ENCODE measurements at regions not wholly inside any gene's neighbourhood (a gene's known extent, or its start where the extent isn't known, plus 50 kb on each side); places are given as distances from the start of the nearest gene placed in this dataset.

DNA sequence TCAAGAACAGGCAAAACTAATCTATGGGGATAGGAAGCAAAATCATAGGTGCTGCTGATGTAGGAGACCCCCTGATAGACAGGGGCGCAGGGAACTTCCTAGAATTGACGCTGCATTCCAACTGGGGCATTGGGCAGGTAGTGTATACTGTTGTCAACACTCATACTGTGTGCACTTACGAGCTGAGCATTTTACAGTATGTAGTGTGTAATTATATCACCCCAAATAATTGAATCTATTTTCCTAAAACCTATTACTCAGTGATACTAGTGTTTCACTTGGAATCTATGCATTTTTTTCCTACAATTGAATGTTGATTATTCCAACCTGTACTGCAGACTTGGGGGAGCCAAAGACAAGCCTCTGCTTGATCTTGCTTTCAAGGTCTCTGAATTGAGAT is 207.0 kb upstream of the PRKCQ start:
- WGBS (ENCODE audit: low lambda C conversion rate), result 31% methylated on average over 3 of the region's 3 CpGs
- POLR2A ChIA-PET, result no interaction called here
- CTCF ChIA-PET (ENCODE audit: low intra/inter-chr PET ratio, low total read pairs), result no interaction called here
- ATAC-seq (no peak), FAIRE-seq (no peak), DNase-seq (ENCODE audit: low spot score) (no peak)
- Histone ChIP-seq H3K27me3 (ENCODE audit: control insufficient read depth in 1 of 2, insufficient read depth in 2 of 2, low read length in 2 of 2) (no peaks in the 10 kb centered on the region; a peak in 1 of 5 replicates), H3K9ac (ENCODE audit: insufficient read depth, low read depth, low read length) (no peak overlapping the region), H3K4me1 (ENCODE audit: insufficient read depth, low read length) (no peaks in the 10 kb centered on the region), H3K9me3 (ENCODE audit: low read length) (no peaks in the 10 kb centered on the region), H3K4me3 (replicated peaks in 1 of 3; ENCODE audit: insufficient read depth in 1 of 3, low read depth in 2 of 3, low read length in 3 of 3) (no peak overlapping the region), H4K20me1 (ENCODE audit: insufficient read depth, low read length) (no peaks in the 10 kb centered on the region), H3K36me3 (replicated peaks in 1 of 2; ENCODE audit: control insufficient read depth in 1 of 2, insufficient read depth in 2 of 2, low read length in 2 of 2) (no peaks in the 10 kb centered on the region), H3K79me2 (ENCODE audit: insufficient read depth, low read length) (no peaks in the 10 kb centered on the region), H2AFZ (ENCODE audit: low read length) (no peak overlapping the region), H3K27ac (ENCODE audit: extremely low read length, insufficient read depth, low read length) (no peak overlapping the region), H3K4me2 (ENCODE audit: low read depth, low read length) (no peak overlapping the region)
- BruUV-seq (replicated peaks), result no TSS peak
- TF ChIP-seq HDAC6 (IDR thresholded peaks at IDR 0.05; ENCODE audit: low read depth, low read length) (no peak), ZFP90 (CRISPR knock-in tag; IDR thresholded peaks at IDR 0.05; ENCODE audit: borderline replicate concordance) (no peak), SKI (IDR thresholded peaks at IDR 0.05; ENCODE audit: partially characterized antibody) (no peak), CBX5 (CRISPR knock-in tag; IDR thresholded peaks at IDR 0.05; ENCODE audit: borderline replicate concordance) (no peak), CEBPZ (IDR thresholded peaks at IDR 0.05; ENCODE audit: low read length) (no peak), CAMTA2 (CRISPR knock-in tag; IDR thresholded peaks at IDR 0.05; ENCODE audit: borderline replicate concordance) (no peak), ZFP41 (CRISPR knock-in tag; IDR thresholded peaks at IDR 0.05; ENCODE audit: borderline replicate concordance) (no peak), MXI1 (IDR thresholded peaks at IDR 0.05; ENCODE audit: borderline replicate concordance, low read depth, low read length) (no peak), ZNF484 (CRISPR knock-in tag; IDR thresholded peaks at IDR 0.05; ENCODE audit: borderline replicate concordance, low read depth) (no peak)
- in situ Hi-C loops (cut with HindIII; ENCODE audit: extremely low pct_ligation_motif_present, low pct_unique_long_range_greater_than_20kb), result no loop called here
- intact Hi-C loops (cut with micrococcal nuclease; ENCODE audit: unreplicated experiment), result no loop called here
